CD8-positive, alpha-beta memory T cell (primary cell): ENCODE measurements at regions not wholly inside any gene's neighbourhood (a gene's known extent, or its start where the extent isn't known, plus 50 kb on each side); places are given as distances from the start of the nearest gene placed in this dataset.

ENCODE experiments used
- CTCF ChIA-PET: fragments of 350-600 bp; sonication (Branson Sonifier 250); formaldehyde crosslinking; loops from one replicate; lab custom pipeline; 2021; ENCODE audit warnings: antibody characterized with exemption; lab: Charles Lee
- POLR2A ChIA-PET: fragments of 350-600 bp; sonication (Branson Sonifier 250); formaldehyde crosslinking; loops from one replicate; lab custom pipeline; 2021; ENCODE audit warnings: antibody characterized with exemption; lab: Charles Lee
- DNase-seq, 5 donors: peaks; one replicate each; pipeline versions ENCODE4 v3.0.0 to v3.0.0-alpha.2; 2020 to 2022; ENCODE audit warnings: mixed read lengths in 1 of 5
- H3K27ac ChIP-seq: one replicate; pipeline ENCODE4 v1.7.0; 2013; ENCODE audit warnings: low read depth, mild to moderate bottlenecking, low read length, moderate library complexity
- H3K27me3 ChIP-seq: 2 replicates; pipeline ENCODE4 v1.7.0; 2013; ENCODE audit warnings: low read length, mild to moderate bottlenecking; ENCODE audit not compliant: insufficient read depth, poor library complexity, severe bottlenecking
- H3K36me3 ChIP-seq: 2 replicates; pipeline ENCODE4 v1.7.0; 2013; ENCODE audit warnings: mild to moderate bottlenecking, low read length, moderate library complexity; ENCODE audit not compliant: insufficient read depth
- H3K4me1 ChIP-seq: 2 replicates; pipeline ENCODE4 v1.7.0; 2013; ENCODE audit warnings: mild to moderate bottlenecking, low read length, moderate library complexity; ENCODE audit not compliant: insufficient read depth
- H3K4me3 ChIP-seq: 2 replicates; pipeline ENCODE4 v1.7.0; 2013; ENCODE audit warnings: mild to moderate bottlenecking, low read length
- H3K9me3 ChIP-seq: 2 replicates; pipeline ENCODE4 v1.7.0; 2013; ENCODE audit warnings: mild to moderate bottlenecking, low read length
- H3K27ac Mint-ChIP-seq, 8 donors: one replicate each; pipeline ENCODE4 v1.8.0; 2020 to 2021; ENCODE audit warnings: mixed read lengths in 8 of 8, mild to moderate bottlenecking in 6 of 8, inconsistent platforms in 3 of 8, moderate library complexity in 3 of 8
- H3K27me3 Mint-ChIP-seq, 2 donors: one replicate each; pipeline ENCODE4 v1.8.0; 2020 to 2021; ENCODE audit warnings: mixed read lengths in 2 of 2, mild to moderate bottlenecking in 1 of 2, moderate library complexity in 1 of 2
- H3K36me3 Mint-ChIP-seq, 3 donors: one replicate each; pipeline ENCODE4 v1.8.0; 2020 to 2021; ENCODE audit warnings: mixed read lengths in 3 of 3, inconsistent platforms in 1 of 3, mild to moderate bottlenecking in 1 of 3
- H3K4me1 Mint-ChIP-seq, 3 donors: one replicate each; pipeline ENCODE4 v1.8.0; 2020 to 2021; ENCODE audit warnings: mixed read lengths in 3 of 3, inconsistent platforms in 1 of 3, mild to moderate bottlenecking in 1 of 3
- H3K4me3 Mint-ChIP-seq, 7 donors: one replicate each; pipeline ENCODE4 v1.8.0; 2020 to 2021; ENCODE audit warnings: mixed read lengths in 7 of 7, mild to moderate bottlenecking in 6 of 7, moderate library complexity in 4 of 7, inconsistent platforms in 2 of 7
- H3K9me3 Mint-ChIP-seq, 5 donors: one replicate each; pipeline ENCODE4 v1.8.0; 2020 to 2022; ENCODE audit warnings: mixed read lengths in 5 of 5, mild to moderate bottlenecking in 3 of 5, moderate library complexity in 2 of 5, inconsistent platforms in 1 of 5

- no peak overlapping the region for H3K27ac ChIP-seq
- Mint-ChIP-seq H3K27ac (no peak overlapping the region), H3K4me3 (no peak overlapping the region), H3K27me3 (no peaks in the 10 kb centered on the region), H3K9me3 (peaks cover 0 to 15% (median 3%) of the 10 kb centered on the region in 5 donors), H3K4me1 (no peaks in the 10 kb centered on the region), H3K36me3 (no peaks in the 10 kb centered on the region)
- no peak overlapping the region for H3K4me3 ChIP-seq
- H3K36me3 ChIP-seq, result no peaks in the 10 kb centered on the region
- POLR2A ChIA-PET, result no interaction called here
- no peaks in the 10 kb centered on the region for H3K9me3 ChIP-seq
- H3K27me3 ChIP-seq, result no peaks in the 10 kb centered on the region
- DNase-seq, result no peak
- CTCF ChIA-PET, result no interaction called here
- H3K4me1 ChIP-seq, result no peaks in the 10 kb centered on the region
Measured at GRCh38 chr4:136551753-136552152, 980.5 kb downstream of the PCDH18 start.

GRCh38 chr4:136540747-136541146 is 991.5 kb downstream of the PCDH18 start:
- ChIA-PET POLR2A (no interaction called here), CTCF (no interaction called here)
- no peaks in the 10 kb centered on the region for H3K4me1 ChIP-seq
- H3K4me3 ChIP-seq, result no peak overlapping the region
- Mint-ChIP-seq H3K4me3 (no peak overlapping the region), H3K9me3 (peaks cover 2 to 10% (median 3%) of the 10 kb centered on the region in 5 donors), H3K27ac (no peak overlapping the region), H3K4me1 (no peaks in the 10 kb centered on the region), H3K27me3 (no peaks in the 10 kb centered on the region), H3K36me3 (no peaks in the 10 kb centered on the region)
- no peaks in the 10 kb centered on the region for H3K27me3 ChIP-seq
- H3K27ac ChIP-seq, result no peak overlapping the region
- no peaks in the 10 kb centered on the region for H3K36me3 ChIP-seq
- no peaks in the 10 kb centered on the region for H3K9me3 ChIP-seq
- no peak for DNase-seq

GRCh38 chr4:136528131-136528530 is 1004.2 kb downstream of the PCDH18 start:
- H3K4me3 ChIP-seq, result no peak overlapping the region
- H3K27me3 ChIP-seq, result no peaks in the 10 kb centered on the region
- H3K4me3 Mint-ChIP-seq, result no peak overlapping the region
- no peaks in the 10 kb centered on the region for H3K4me1 Mint-ChIP-seq
- no peak overlapping the region for H3K27ac Mint-ChIP-seq
- CTCF ChIA-PET, result no interaction called here
- no peaks in the 10 kb centered on the region for H3K36me3 ChIP-seq
- H3K27me3 Mint-ChIP-seq, result no peaks in the 10 kb centered on the region
- no peaks in the 10 kb centered on the region for H3K9me3 ChIP-seq
- no peaks in the 10 kb centered on the region for H3K4me1 ChIP-seq
- peaks cover 0 to 5% (median 3%) of the 10 kb centered on the region in 5 donors for H3K9me3 Mint-ChIP-seq
- POLR2A ChIA-PET, result no interaction called here
- H3K27ac ChIP-seq, result no peak overlapping the region
- DNase-seq, result no peak
- H3K36me3 Mint-ChIP-seq, result no peaks in the 10 kb centered on the region

- no peaks in the 10 kb centered on the region for H3K9me3 ChIP-seq
- POLR2A ChIA-PET, result no interaction called here
- no peaks in the 10 kb centered on the region for H3K27me3 ChIP-seq
- H3K4me1 Mint-ChIP-seq, result no peaks in the 10 kb centered on the region
- H3K27ac Mint-ChIP-seq, result no peak overlapping the region
- H3K9me3 Mint-ChIP-seq, result peaks cover 0 to 8% (median 4%) of the 10 kb centered on the region in 5 donors
- CTCF ChIA-PET, result no interaction called here
- H3K4me3 ChIP-seq, result no peak overlapping the region
- no peak overlapping the region for H3K4me3 Mint-ChIP-seq
- H3K36me3 ChIP-seq, result no peaks in the 10 kb centered on the region
- DNase-seq, result no peak
- H3K36me3 Mint-ChIP-seq, result no peaks in the 10 kb centered on the region
- no peaks in the 10 kb centered on the region for H3K27me3 Mint-ChIP-seq
- no peak overlapping the region for H3K27ac ChIP-seq
- H3K4me1 ChIP-seq, result no peaks in the 10 kb centered on the region
Measured at GRCh38 chr4:136526517-136526916, 1005.8 kb downstream of the PCDH18 start.

- Histone ChIP-seq H3K4me3 (no peak overlapping the region), H3K9me3 (no peaks in the 10 kb centered on the region), H3K27me3 (no peaks in the 10 kb centered on the region), H3K27ac (no peak overlapping the region), H3K4me1 (no peaks in the 10 kb centered on the region), H3K36me3 (no peaks in the 10 kb centered on the region)
- CTCF ChIA-PET, result no interaction called here
- DNase-seq, result no peak
- POLR2A ChIA-PET, result no interaction called here
- no peaks in the 10 kb centered on the region for H3K4me1 Mint-ChIP-seq
- peak overlapping the region in 1 of 7 donors; percentile 13 for H3K4me3 Mint-ChIP-seq
- H3K9me3 Mint-ChIP-seq, result peaks cover 0 to 9% (median 2%) of the 10 kb centered on the region in 5 donors
- H3K27ac Mint-ChIP-seq, result no peak overlapping the region
- H3K27me3 Mint-ChIP-seq, result no peaks in the 10 kb centered on the region
- H3K36me3 Mint-ChIP-seq, result no peaks in the 10 kb centered on the region
Measured at GRCh38 chr4:136524039-136524438, 1008.3 kb downstream of the PCDH18 start.

GRCh38 chr4:136516371-136516770 is 1015.9 kb downstream of the PCDH18 start:
- Histone ChIP-seq H3K27me3 (no peaks in the 10 kb centered on the region), H3K36me3 (no peaks in the 10 kb centered on the region), H3K27ac (no peak overlapping the region), H3K4me3 (no peak overlapping the region), H3K9me3 (no peaks in the 10 kb centered on the region), H3K4me1 (no peaks in the 10 kb centered on the region)
- Mint-ChIP-seq H3K27me3 (no peaks in the 10 kb centered on the region), H3K9me3 (peaks cover 0 to 9% (median 5%) of the 10 kb centered on the region in 5 donors), H3K4me1 (no peaks in the 10 kb centered on the region), H3K4me3 (no peak overlapping the region), H3K27ac (no peak overlapping the region), H3K36me3 (no peaks in the 10 kb centered on the region)
- DNase-seq, result no peak
- ChIA-PET CTCF (no interaction called here), POLR2A (no interaction called here)

GRCh38 chr4:136505020-136505419 is 1027.3 kb downstream of the PCDH18 start:
- no peaks in the 10 kb centered on the region for H3K4me1 ChIP-seq
- H3K36me3 ChIP-seq, result no peaks in the 10 kb centered on the region
- Mint-ChIP-seq H3K4me1 (no peaks in the 10 kb centered on the region), H3K27ac (no peak overlapping the region), H3K4me3 (no peak overlapping the region), H3K27me3 (no peaks in the 10 kb centered on the region), H3K9me3 (peaks cover 2 to 13% (median 3%) of the 10 kb centered on the region in 5 donors), H3K36me3 (peaks cover 0 to 1% (median 0%) of the 10 kb centered on the region in 3 donors)
- H3K27me3 ChIP-seq, result no peaks in the 10 kb centered on the region
- H3K4me3 ChIP-seq, result no peak overlapping the region
- no peak for DNase-seq
- H3K9me3 ChIP-seq, result no peaks in the 10 kb centered on the region
- H3K27ac ChIP-seq, result no peak overlapping the region
- CTCF ChIA-PET, result no interaction called here
- POLR2A ChIA-PET, result no interaction called here

- H3K4me1 Mint-ChIP-seq, result no peaks in the 10 kb centered on the region
- H3K9me3 Mint-ChIP-seq, result peaks cover 0 to 12% (median 5%) of the 10 kb centered on the region in 5 donors
- H3K27ac Mint-ChIP-seq, result no peak overlapping the region
- Histone ChIP-seq H3K9me3 (no peaks in the 10 kb centered on the region), H3K27ac (no peak overlapping the region), H3K4me1 (no peaks in the 10 kb centered on the region), H3K36me3 (no peaks in the 10 kb centered on the region), H3K4me3 (no peak overlapping the region), H3K27me3 (no peaks in the 10 kb centered on the region)
- H3K4me3 Mint-ChIP-seq, result no peak overlapping the region
- ChIA-PET CTCF (no interaction called here), POLR2A (no interaction called here)
- H3K36me3 Mint-ChIP-seq, result no peaks in the 10 kb centered on the region
- no peaks in the 10 kb centered on the region for H3K27me3 Mint-ChIP-seq
- no peak for DNase-seq
Measured at GRCh38 chr4:136495851-136496250, 1036.4 kb downstream of the PCDH18 start.

- Histone ChIP-seq H3K9me3 (no peaks in the 10 kb centered on the region), H3K4me3 (no peak overlapping the region), H3K4me1 (no peaks in the 10 kb centered on the region), H3K27me3 (no peaks in the 10 kb centered on the region), H3K27ac (no peak overlapping the region), H3K36me3 (no peaks in the 10 kb centered on the region)
- no peaks in the 10 kb centered on the region for H3K36me3 Mint-ChIP-seq
- ChIA-PET POLR2A (no interaction called here), CTCF (no interaction called here)
- no peaks in the 10 kb centered on the region for H3K4me1 Mint-ChIP-seq
- peaks cover 0 to 13% (median 5%) of the 10 kb centered on the region in 5 donors for H3K9me3 Mint-ChIP-seq
- no peak overlapping the region for H3K27ac Mint-ChIP-seq
- H3K27me3 Mint-ChIP-seq, result no peaks in the 10 kb centered on the region
- no peak for DNase-seq
- H3K4me3 Mint-ChIP-seq, result no peak overlapping the region
Measured at GRCh38 chr4:136495076-136495475, 1037.2 kb downstream of the PCDH18 start.
